ENCODE measurements at regions not wholly inside any gene's neighbourhood (a gene's known extent, or its start where the extent isn't known, plus 50 kb on each side); places are given as distances from the start of the nearest gene placed in this dataset.
"Not testable (repeated sequence)": the region's sequence is repeated elsewhere in the genome, so short reads cannot be mapped to it uniquely, and the experiment has no call there.

- no peaks in the 10 kb centered on the region for H3K36me3 ChIP-seq (ENCODE audit: low read length)
- H3F3A ChIP-seq (ENCODE audit: insufficient read depth) = no peaks in the 10 kb centered on the region
- H3K9me2 ChIP-seq (replicated peaks; ENCODE audit: insufficient read depth, low read length) = no peaks in the 10 kb centered on the region
- H3K9me3 ChIP-seq (ENCODE audit: insufficient read depth, low read length) = no peaks in the 10 kb centered on the region
- H3K27ac ChIP-seq (ENCODE audit: low read depth, low read length) = no peak overlapping the region
- H3K27me3 ChIP-seq (ENCODE audit: low read length) = no peaks in the 10 kb centered on the region
- H3K4me2 ChIP-seq (ENCODE audit: low read depth, low read length, poor library complexity, severe bottlenecking) = no peak overlapping the region
- TF ChIP-seq, protein P1, sequence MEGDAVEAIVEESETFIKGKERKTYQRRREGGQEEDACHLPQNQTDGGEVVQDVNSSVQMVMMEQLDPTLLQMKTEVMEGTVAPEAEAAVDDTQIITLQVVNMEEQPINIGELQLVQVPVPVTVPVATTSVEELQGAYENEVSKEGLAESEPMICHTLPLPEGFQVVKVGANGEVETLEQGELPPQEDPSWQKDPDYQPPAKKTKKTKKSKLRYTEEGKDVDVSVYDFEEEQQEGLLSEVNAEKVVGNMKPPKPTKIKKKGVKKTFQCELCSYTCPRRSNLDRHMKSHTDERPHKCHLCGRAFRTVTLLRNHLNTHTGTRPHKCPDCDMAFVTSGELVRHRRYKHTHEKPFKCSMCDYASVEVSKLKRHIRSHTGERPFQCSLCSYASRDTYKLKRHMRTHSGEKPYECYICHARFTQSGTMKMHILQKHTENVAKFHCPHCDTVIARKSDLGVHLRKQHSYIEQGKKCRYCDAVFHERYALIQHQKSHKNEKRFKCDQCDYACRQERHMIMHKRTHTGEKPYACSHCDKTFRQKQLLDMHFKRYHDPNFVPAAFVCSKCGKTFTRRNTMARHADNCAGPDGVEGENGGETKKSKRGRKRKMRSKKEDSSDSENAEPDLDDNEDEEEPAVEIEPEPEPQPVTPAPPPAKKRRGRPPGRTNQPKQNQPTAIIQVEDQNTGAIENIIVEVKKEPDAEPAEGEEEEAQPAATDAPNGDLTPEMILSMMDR (IDR thresholded peaks at IDR 0.05; ENCODE audit: insufficient read depth, low read length, poor library complexity, severe bottlenecking) = no peak
- TF ChIP-seq EZH2phosphoT487 (conservative IDR thresholded peaks at IDR 0.05; ENCODE audit: low read length) = no peak
- no peak overlapping the region for H3K4me3 ChIP-seq (ENCODE audit: insufficient read depth, low read length, poor library complexity, severe bottlenecking)
- no peaks in the 10 kb centered on the region for H4K20me1 ChIP-seq (ENCODE audit: low read depth, low read length)
- H3K9ac ChIP-seq (ENCODE audit: low read length) = no peak overlapping the region
- peak overlapping the region; percentile 59 for H2AFZ ChIP-seq (ENCODE audit: low read depth, low read length, severe bottlenecking)
- no peaks in the 10 kb centered on the region for H3K79me2 ChIP-seq (ENCODE audit: insufficient read depth, low read length)
Measured at GRCh38 chr13:63446329-63446728, 2030.7 kb upstream of the PCDH20 start.

DNA sequence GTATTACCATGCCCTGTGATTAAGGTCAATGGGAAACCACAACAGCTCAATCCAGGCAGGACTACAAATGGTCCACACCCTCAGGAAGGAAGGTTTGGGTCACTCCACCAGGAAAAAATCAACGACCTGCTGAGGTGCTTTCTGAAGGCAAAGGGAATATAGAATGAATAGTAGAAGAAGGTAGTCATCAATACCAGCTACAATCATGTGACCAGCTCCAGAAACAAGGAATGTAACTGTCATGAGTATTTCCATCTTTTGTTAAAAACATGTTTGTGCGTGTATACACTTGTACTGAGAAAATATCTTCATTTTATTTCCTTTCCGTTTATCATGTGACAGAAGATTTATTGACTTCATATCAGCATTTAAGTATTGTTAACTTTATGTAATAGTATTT is 2028.6 kb upstream of the PCDH20 start:
- not testable (repeated sequence) for H3K27me3 ChIP-seq (ENCODE audit: low read length); H3K79me2 ChIP-seq (ENCODE audit: insufficient read depth, low read length); H3K4me2 ChIP-seq (ENCODE audit: low read depth, low read length, poor library complexity, severe bottlenecking); H3K27ac ChIP-seq (ENCODE audit: low read depth, low read length); H2AFZ ChIP-seq (ENCODE audit: low read depth, low read length, severe bottlenecking); H3K9me3 ChIP-seq (ENCODE audit: insufficient read depth, low read length); H3K4me3 ChIP-seq (ENCODE audit: insufficient read depth, low read length, poor library complexity, severe bottlenecking); H3K36me3 ChIP-seq (ENCODE audit: low read length); H3F3A ChIP-seq (ENCODE audit: insufficient read depth); H3K9me2 ChIP-seq (replicated peaks; ENCODE audit: insufficient read depth, low read length); H4K20me1 ChIP-seq (ENCODE audit: low read depth, low read length); H3K9ac ChIP-seq (ENCODE audit: low read length)

- Histone ChIP-seq H4K20me1 (ENCODE audit: low read depth, low read length) (no peaks in the 10 kb centered on the region), H2AFZ (ENCODE audit: low read depth, low read length, severe bottlenecking) (peak overlapping the region; percentile 64), H3K79me2 (ENCODE audit: insufficient read depth, low read length) (no peaks in the 10 kb centered on the region), H3F3A (ENCODE audit: insufficient read depth) (no peaks in the 10 kb centered on the region), H3K9ac (ENCODE audit: low read length) (no peak overlapping the region), H3K9me2 (replicated peaks; ENCODE audit: insufficient read depth, low read length) (no peaks in the 10 kb centered on the region), H3K36me3 (ENCODE audit: low read length) (no peaks in the 10 kb centered on the region), H3K9me3 (ENCODE audit: insufficient read depth, low read length) (no peaks in the 10 kb centered on the region; the same call in 1 of the 2 replicates), H3K27me3 (ENCODE audit: low read length) (no peaks in the 10 kb centered on the region), H3K4me3 (ENCODE audit: insufficient read depth, low read length, poor library complexity, severe bottlenecking) (no peak overlapping the region), H3K27ac (ENCODE audit: low read depth, low read length) (no peak overlapping the region), H3K4me2 (ENCODE audit: low read depth, low read length, poor library complexity, severe bottlenecking) (no peak overlapping the region)
- TF ChIP-seq, protein P1 (IDR thresholded peaks at IDR 0.05; ENCODE audit: insufficient read depth, low read length, poor library complexity, severe bottlenecking) = no peak
- TF ChIP-seq EZH2phosphoT487 (conservative IDR thresholded peaks at IDR 0.05; ENCODE audit: low read length) = no peak
Measured at GRCh38 chr13:63438951-63439350, 2023.3 kb upstream of the PCDH20 start.

GRCh38 chr13:63436325-63436668 is 2020.6 kb upstream of the PCDH20 start:
- Histone ChIP-seq H4K20me1 (ENCODE audit: low read depth, low read length) (no peaks in the 10 kb centered on the region), H3K9me3 (ENCODE audit: insufficient read depth, low read length) (no peaks in the 10 kb centered on the region; the same call in 1 of the 2 replicates), H3K27me3 (ENCODE audit: low read length) (no peaks in the 10 kb centered on the region), H3K4me2 (ENCODE audit: low read depth, low read length, poor library complexity, severe bottlenecking) (no peak overlapping the region), H2AFZ (ENCODE audit: low read depth, low read length, severe bottlenecking) (peak overlapping the region; percentile 35), H3K36me3 (ENCODE audit: low read length) (no peaks in the 10 kb centered on the region), H3K4me3 (ENCODE audit: insufficient read depth, low read length, poor library complexity, severe bottlenecking) (no peak overlapping the region), H3K27ac (ENCODE audit: low read depth, low read length) (no peak overlapping the region), H3K9me2 (replicated peaks; ENCODE audit: insufficient read depth, low read length) (no peaks in the 10 kb centered on the region), H3K79me2 (ENCODE audit: insufficient read depth, low read length) (no peaks in the 10 kb centered on the region), H3F3A (ENCODE audit: insufficient read depth) (no peaks in the 10 kb centered on the region), H3K9ac (ENCODE audit: low read length) (no peak overlapping the region)
- TF ChIP-seq EZH2phosphoT487 (conservative IDR thresholded peaks at IDR 0.05; ENCODE audit: low read length) = no peak
- TF ChIP-seq, protein P1 (IDR thresholded peaks at IDR 0.05; ENCODE audit: insufficient read depth, low read length, poor library complexity, severe bottlenecking) = no peak

All from SU-DHL-6 (cell line).